H9 (cell line): ENCODE measurements at regions not wholly inside any gene's neighbourhood (a gene's known extent, or its start where the extent isn't known, plus 50 kb on each side); places are given as distances from the start of the nearest gene placed in this dataset.
A peak's percentile ranks its signal among the peaks of the same experiment; 100 is the strongest.

Experiments used
- DNase-seq: peaks from one replicate; pipeline ENCODE4 v3.0.0-alpha.2; 2017
- H2AFZ ChIP-seq: one replicate; pipeline ENCODE4 v1.6.1; 2013; ENCODE audit warnings: mild to moderate bottlenecking, low read length, control low read depth, moderate library complexity
- H2AK5ac ChIP-seq: 2 replicates; pipeline ENCODE4 v1.6.1; 2013; ENCODE audit warnings: low read length, control low read depth, mixed read lengths; ENCODE audit not compliant: insufficient read length
- H2BK120ac ChIP-seq: one replicate; pipeline ENCODE4 v1.6.1; 2013; ENCODE audit warnings: low read depth, mild to moderate bottlenecking, low read length, control low read depth, inconsistent platforms; ENCODE audit not compliant: poor library complexity, severe bottlenecking
- H2BK12ac ChIP-seq: 2 replicates; pipeline ENCODE4 v1.6.1; 2013; ENCODE audit warnings: low read length, control low read depth, mixed read lengths, low read depth; ENCODE audit not compliant: insufficient read length
- H2BK15ac ChIP-seq: 2 replicates; pipeline ENCODE4 v1.6.1; 2013; ENCODE audit warnings: low read depth, low read length, control low read depth
- H2BK20ac ChIP-seq: one replicate; pipeline ENCODE4 v1.6.1; 2013; ENCODE audit warnings: low read depth, mild to moderate bottlenecking, low read length, control low read depth, inconsistent platforms; ENCODE audit not compliant: poor library complexity, severe bottlenecking
- H2BK5ac ChIP-seq: 2 replicates; pipeline ENCODE4 v1.6.1; 2013; ENCODE audit warnings: low read length, control low read depth, mixed read lengths; ENCODE audit not compliant: insufficient read length
- H3K14ac ChIP-seq: 2 replicates; pipeline ENCODE4 v1.6.1; 2013; ENCODE audit warnings: low read length, control low read depth; ENCODE audit not compliant: insufficient read depth
- H3K18ac ChIP-seq: 2 replicates; pipeline ENCODE4 v1.6.1; 2013; ENCODE audit warnings: low read depth, mild to moderate bottlenecking, mixed read lengths, low read length, control low read depth; ENCODE audit not compliant: insufficient read length
- H3K23ac ChIP-seq: 2 replicates; pipeline ENCODE4 v1.6.1; 2013; ENCODE audit warnings: low read length, control low read depth, mixed read lengths, low read depth; ENCODE audit not compliant: insufficient read length
- H3K23me2 ChIP-seq: 2 replicates; pipeline ENCODE4 v1.6.1; 2013; ENCODE audit warnings: low read depth, mild to moderate bottlenecking, mixed read lengths, low read length, control low read depth; ENCODE audit not compliant: insufficient read length, poor library complexity, severe bottlenecking
- H3K27ac ChIP-seq: 2 replicates; pipeline ENCODE4 v1.5.1; 2013; ENCODE audit warnings: low read length, control low read depth, mixed read lengths, low read depth; ENCODE audit not compliant: insufficient read length
- H3K27me3 ChIP-seq: 2 replicates; pipeline ENCODE4 v1.6.1; 2013; ENCODE audit warnings: low read length, control low read depth, inconsistent platforms; ENCODE audit not compliant: insufficient read depth
- H3K4ac ChIP-seq: 2 replicates; pipeline ENCODE4 v1.6.1; 2013; ENCODE audit warnings: low read depth, mild to moderate bottlenecking, control low read depth, inconsistent platforms, low read length, moderate library complexity
- H3K4me1 ChIP-seq: 2 replicates; pipeline ENCODE4 v1.6.1; 2013; ENCODE audit warnings: low read length, control low read depth, inconsistent platforms; ENCODE audit not compliant: insufficient read depth
- H3K4me2 ChIP-seq: 2 replicates; pipeline ENCODE4 v1.6.1; 2013; ENCODE audit warnings: low read length, control low read depth, mixed read lengths; ENCODE audit not compliant: insufficient read length, insufficient read depth
- H3K56ac ChIP-seq: 2 replicates; pipeline ENCODE4 v1.6.1; 2013; ENCODE audit warnings: low read depth, mild to moderate bottlenecking, mixed read lengths, low read length, control low read depth; ENCODE audit not compliant: insufficient read length
- H3K79me1 ChIP-seq: 2 replicates; pipeline ENCODE4 v1.6.1; 2013; ENCODE audit warnings: low read depth, mild to moderate bottlenecking, moderate library complexity, low read length, control low read depth, inconsistent platforms; ENCODE audit not compliant: insufficient read depth, poor library complexity, severe bottlenecking
- H3K79me2 ChIP-seq: 2 replicates; pipeline ENCODE4 v1.6.1; 2013; ENCODE audit warnings: low read length, control low read depth, inconsistent platforms; ENCODE audit not compliant: insufficient read depth
- H3K9ac ChIP-seq: 2 replicates; pipeline ENCODE4 v1.6.1; 2013; ENCODE audit warnings: low read length, control low read depth, mixed read lengths; ENCODE audit not compliant: insufficient read length; ENCODE audit errors: extremely low read depth
- H3K9me3 ChIP-seq: one replicate; pipeline ENCODE4 v1.6.1; 2013; ENCODE audit warnings: low read depth, low read length, inconsistent platforms; ENCODE audit not compliant: control insufficient read depth
- H3T11ph ChIP-seq: one replicate; pipeline ENCODE4 v1.6.1; 2013; ENCODE audit warnings: mild to moderate bottlenecking, low read length, control low read depth, inconsistent platforms
- H4K20me1 ChIP-seq: one replicate; pipeline ENCODE4 v1.6.1; 2013; ENCODE audit not compliant: control insufficient read depth, insufficient read length, insufficient read depth
- H4K5ac ChIP-seq: 2 replicates; pipeline ENCODE4 v1.6.1; 2013; ENCODE audit warnings: low read depth, mild to moderate bottlenecking, mixed read lengths, low read length, control low read depth; ENCODE audit not compliant: insufficient read length
- H4K8ac ChIP-seq: replicated peaks from 2 replicates; pipeline ENCODE4 v1.6.1; 2013; ENCODE audit warnings: low read length, control low read depth, mixed read lengths, low read depth; ENCODE audit not compliant: insufficient read length
- H4K91ac ChIP-seq: 2 replicates; pipeline ENCODE4 v1.6.1; 2013; ENCODE audit warnings: low read depth, mild to moderate bottlenecking, moderate library complexity, mixed read lengths, low read length, control low read depth; ENCODE audit not compliant: insufficient read length
- H3K27ac Mint-ChIP-seq, 3 experiments: 2 replicates in 2 of 3; 3 replicates in 1 of 3; pipeline ENCODE4 v1.8.0; 2020 to 2021; ENCODE audit warnings: mixed read lengths in 3 of 3, mild to moderate bottlenecking in 1 of 3, moderate library complexity in 1 of 3
- H3K27me3 Mint-ChIP-seq: 2 replicates; pipeline ENCODE4 v1.8.0; 2021; ENCODE audit warnings: low read depth, mild to moderate bottlenecking, moderate library complexity, mixed read lengths
- H3K36me3 Mint-ChIP-seq, 3 experiments: 2 replicates in 2 of 3; 3 replicates in 1 of 3; pipeline ENCODE4 v1.8.0; 2020 to 2021; ENCODE audit warnings: low read depth in 3 of 3, mixed read lengths in 3 of 3; ENCODE audit not compliant: insufficient read depth in 1 of 3
- H3K4me1 Mint-ChIP-seq, 2 experiments: 2 replicates each; pipeline ENCODE4 v1.8.0; 2020; ENCODE audit warnings: mixed read lengths in 2 of 2
- H3K4me3 Mint-ChIP-seq, 2 experiments: 2 replicates in 1 of 2; 3 replicates in 1 of 2; pipeline ENCODE4 v1.8.0; 2020 to 2021; ENCODE audit warnings: mild to moderate bottlenecking in 2 of 2, mixed read lengths in 2 of 2, moderate library complexity in 1 of 2
- H3K9me3 Mint-ChIP-seq, 2 experiments: 2 replicates in 1 of 2; 3 replicates in 1 of 2; pipeline ENCODE4 v1.8.0; 2020; ENCODE audit warnings: mild to moderate bottlenecking in 2 of 2, mixed read lengths in 2 of 2, moderate library complexity in 1 of 2
- CTCF ChIP-seq: fragments of 200-600 bp; sonication (generic); conservative IDR thresholded peaks from 3 replicates; pipeline ENCODE4 v1.8.0; 2021; ENCODE audit warnings: antibody characterized with exemption, mild to moderate bottlenecking
- WGBS: extraction: QIAGEN DNeasy Blood & Tissue Kit; methylation state at CpG from one replicate; pipeline ENCODE4 v1.1.7; 2013; ENCODE audit warnings: missing lambda C conversion rate, low lambda C conversion rate, mixed read lengths; ENCODE audit not compliant: insufficient read length; ENCODE audit errors: extremely low coverage; 5-methylcytosine and 5-hydroxymethylcytosine counted together

GRCh38 chr4:134636338-134637051 lies 434.9 kb upstream of the PABPC4L start:
- Histone ChIP-seq H3K23me2 (no peaks in the 10 kb centered on the region), H2BK20ac (no peak overlapping the region), H2AK5ac (no peak overlapping the region), H3K4me1 (no peaks in the 10 kb centered on the region; the same call in 1 of the 2 replicates), H3T11ph (no peak overlapping the region), H2AFZ (no peak overlapping the region), H3K14ac (no peak overlapping the region), H3K23ac (no peak overlapping the region), H3K79me2 (no peaks in the 10 kb centered on the region), H3K18ac (no peak overlapping the region), H3K27me3 (no peaks in the 10 kb centered on the region), H4K5ac (no peak overlapping the region), H4K8ac (no peak overlapping the region), H4K91ac (no peak overlapping the region), H2BK15ac (no peak overlapping the region), H3K9me3 (no peaks in the 10 kb centered on the region), H2BK12ac (no peak overlapping the region), H3K79me1 (no peaks in the 10 kb centered on the region), H4K20me1 (no peaks in the 10 kb centered on the region), H3K4ac (no peak overlapping the region), H3K9ac (no peak overlapping the region), H2BK120ac (no peak overlapping the region), H3K4me2 (no peak overlapping the region), H3K27ac (no peak overlapping the region), H3K56ac (no peak overlapping the region), H2BK5ac (no peak overlapping the region)
- Mint-ChIP-seq H3K9me3 (peaks cover 0 to 1% of the 10 kb centered on the region in 2 experiments; a peak in 1 of 5 replicates), H3K27me3 (no peaks in the 10 kb centered on the region), H3K4me3 (no peak overlapping the region), H3K27ac (peak overlapping the region in 2 of 3 experiments; percentile 62 to 72; a peak in 2 of 7 replicates), H3K36me3 (0 out of 7 replicates have a peak, but pooled peaks cover 0 to 1% (median 0%) of the 10 kb centered on the region in 3 experiments), H3K4me1 (peaks cover 13 to 14% of the 10 kb centered on the region in 2 experiments)
- WGBS = no CpG with 5 or more reads among the region's 7 CpGs
- TF ChIP-seq CTCF = no peak
- DNase-seq = no peak
